Tibial nerve (tissue), 4 donors: ENCODE measurements at regions not wholly inside any gene's neighbourhood (a gene's known extent, or its start where the extent isn't known, plus 50 kb on each side); places are given as distances from the start of the nearest gene placed in this dataset.

Experiments used
- EP300 ChIP-seq, 2 donors: sonication (generic); formaldehyde crosslinking; IDR thresholded peaks; one replicate each; pipeline ENCODE4 v1.6.1; 2017; ENCODE audit warnings: antibody characterized with exemption in 2 of 2, mild to moderate bottlenecking in 1 of 2
- POLR2A ChIP-seq, 2 donors: fragments of 450-650 bp; IDR thresholded peaks; one replicate each; pipeline ENCODE4 v1.6.1; 2017; ENCODE audit warnings: antibody characterized with exemption in 2 of 2, mild to moderate bottlenecking in 2 of 2, moderate library complexity in 2 of 2
- TF ChIP-seq, protein P1 (sequence below), 5 experiments: fragments of 200-600 bp in 3 of 5; fragments of 450-650 bp in 2 of 5; sonication (generic) in 3 of 5; IDR thresholded peaks; one replicate each; pipeline ENCODE4 v1.5.1; 2016 to 2019; ENCODE audit warnings: antibody characterized with exemption in 5 of 5, mild to moderate bottlenecking in 3 of 5, moderate library complexity in 2 of 5

DNA sequence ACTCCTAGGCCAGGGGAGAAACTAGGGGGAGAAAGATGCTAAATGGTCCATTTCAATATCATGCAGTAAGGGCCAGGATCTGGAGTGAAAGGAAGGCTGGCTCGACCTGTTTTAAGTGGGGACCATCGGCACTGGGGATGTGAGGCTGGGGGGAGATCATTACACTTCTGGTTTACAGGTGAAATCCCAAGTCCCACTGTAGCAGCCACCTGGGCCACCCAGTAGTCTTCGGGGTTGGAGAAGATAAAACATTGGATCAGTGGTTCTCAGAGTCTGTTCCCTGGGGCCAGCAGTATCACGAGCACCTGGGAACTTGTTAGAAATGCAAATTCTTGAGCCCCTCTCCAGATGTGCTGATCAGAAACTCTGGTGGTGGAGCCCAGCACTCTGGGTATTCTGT is 111.3 kb upstream of the ALDH1B1 start:
- TF ChIP-seq, protein P1, sequence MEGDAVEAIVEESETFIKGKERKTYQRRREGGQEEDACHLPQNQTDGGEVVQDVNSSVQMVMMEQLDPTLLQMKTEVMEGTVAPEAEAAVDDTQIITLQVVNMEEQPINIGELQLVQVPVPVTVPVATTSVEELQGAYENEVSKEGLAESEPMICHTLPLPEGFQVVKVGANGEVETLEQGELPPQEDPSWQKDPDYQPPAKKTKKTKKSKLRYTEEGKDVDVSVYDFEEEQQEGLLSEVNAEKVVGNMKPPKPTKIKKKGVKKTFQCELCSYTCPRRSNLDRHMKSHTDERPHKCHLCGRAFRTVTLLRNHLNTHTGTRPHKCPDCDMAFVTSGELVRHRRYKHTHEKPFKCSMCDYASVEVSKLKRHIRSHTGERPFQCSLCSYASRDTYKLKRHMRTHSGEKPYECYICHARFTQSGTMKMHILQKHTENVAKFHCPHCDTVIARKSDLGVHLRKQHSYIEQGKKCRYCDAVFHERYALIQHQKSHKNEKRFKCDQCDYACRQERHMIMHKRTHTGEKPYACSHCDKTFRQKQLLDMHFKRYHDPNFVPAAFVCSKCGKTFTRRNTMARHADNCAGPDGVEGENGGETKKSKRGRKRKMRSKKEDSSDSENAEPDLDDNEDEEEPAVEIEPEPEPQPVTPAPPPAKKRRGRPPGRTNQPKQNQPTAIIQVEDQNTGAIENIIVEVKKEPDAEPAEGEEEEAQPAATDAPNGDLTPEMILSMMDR (IDR thresholded peaks at IDR 0.05) = no peak
- no peak for TF ChIP-seq EP300 (IDR thresholded peaks at IDR 0.05)
- no peak for TF ChIP-seq POLR2A (IDR thresholded peaks at IDR 0.05)
